Upper lobe of left lung (tissue), 6 donors: ENCODE measurements at regions not wholly inside any gene's neighbourhood (a gene's known extent, or its start where the extent isn't known, plus 50 kb on each side); places are given as distances from the start of the nearest gene placed in this dataset.

Source experiments
- ATAC-seq, 2 donors: fragments of 200-7000 bp; cut with Tn5 transposase; one replicate each; pipeline ENCODE4 v1.9.1; 2022; ENCODE audit warnings: mild to moderate bottlenecking in 2 of 2, moderate library complexity in 2 of 2; ENCODE audit not compliant: low FRiP score in 2 of 2
- DNase-seq, 2 donors: peaks; one replicate each; pipeline ENCODE4 v3.0.0-alpha.2; 2019 to 2020
- H3K27ac ChIP-seq, 4 donors: fragments of 200-600 bp; sonication (generic); one replicate each; pipeline ENCODE4 v1.5.1; 2016 to 2019
- H3K27me3 ChIP-seq, 4 donors: fragments of 200-600 bp; sonication (generic); one replicate each; pipeline ENCODE4 v1.5.1; 2017 to 2019
- H3K36me3 ChIP-seq, 4 donors: fragments of 200-600 bp; sonication (generic); one replicate each; pipeline ENCODE4 v1.5.1; 2016 to 2019
- H3K4me1 ChIP-seq, 4 donors: fragments of 200-600 bp; sonication (generic); one replicate each; pipeline ENCODE4 v1.5.1; 2018 to 2019
- H3K4me3 ChIP-seq, 4 donors: fragments of 200-600 bp; sonication (generic); one replicate each; pipeline ENCODE4 v1.5.1; 2017 to 2019; ENCODE audit warnings: mild to moderate bottlenecking in 2 of 4, moderate library complexity in 1 of 4
- H3K9me3 ChIP-seq, 4 donors: fragments of 200-600 bp; sonication (generic); one replicate each; pipeline ENCODE4 v1.5.1; 2018 to 2019
- CTCF ChIP-seq, 6 experiments: fragments of 450-650 bp in 4 of 6; fragments of 200-600 bp in 2 of 6; sonication (generic) in 2 of 6; IDR thresholded peaks; one replicate each; pipeline ENCODE4 v1.5.1; 2016 to 2019; ENCODE audit warnings: antibody characterized with exemption in 6 of 6
- EP300 ChIP-seq, 4 donors: sonication (generic); formaldehyde crosslinking; IDR thresholded peaks; one replicate each; pipeline ENCODE4 v1.5.1; 2017; ENCODE audit warnings: antibody characterized with exemption in 4 of 4, control low read depth in 2 of 4
- POLR2A ChIP-seq, 4 donors: fragments of 450-650 bp; IDR thresholded peaks; one replicate each; pipeline ENCODE4 v1.5.1; 2016 to 2017; ENCODE audit warnings: antibody characterized with exemption in 4 of 4, mild to moderate bottlenecking in 2 of 4
- POLR2AphosphoS5 ChIP-seq, 2 donors: sonication (generic); formaldehyde crosslinking; IDR thresholded peaks; one replicate each; pipeline ENCODE4 v1.5.1; 2017; ENCODE audit warnings: antibody characterized with exemption in 2 of 2
- WGBS, 2 donors: methylation state at CpG; one replicate each; pipeline ENCODE4 v1.1.5; 2017 to 2018; 5-methylcytosine and 5-hydroxymethylcytosine counted together
- donor health status: DM: no; HTN: no; CAD: no; lungs with moderate emphysema.
- donor health status: DM: no; HTN: yes; CAD: no; lungs with severe emphysema.

- Histone ChIP-seq H3K27me3 (no peaks in the 10 kb centered on the region), H3K9me3 (no peaks in the 10 kb centered on the region), H3K27ac (no peak overlapping the region), H3K4me1 (no peaks in the 10 kb centered on the region), H3K4me3 (no peak overlapping the region), H3K36me3 (no peaks in the 10 kb centered on the region)
- DNase-seq (no peak), ATAC-seq (no peak)
- WGBS, 2 donors: 64 to 65% methylated on average over 2 of the region's 2 CpGs
- TF ChIP-seq POLR2AphosphoS5 (IDR thresholded peaks at IDR 0.05) (no peak), EP300 (IDR thresholded peaks at IDR 0.05) (no peak), POLR2A (IDR thresholded peaks at IDR 0.05) (no peak), CTCF (IDR thresholded peaks at IDR 0.05) (no peak)
Measured at GRCh38 chr5:20500546-20500945, 512.5 kb upstream of the CDH18 start.

- WGBS, 2 donors: 73 to 86% methylated on average over 3 of the region's 3 CpGs
- Histone ChIP-seq H3K27me3 (no peaks in the 10 kb centered on the region), H3K4me3 (no peak overlapping the region), H3K9me3 (no peaks in the 10 kb centered on the region), H3K36me3 (no peaks in the 10 kb centered on the region), H3K4me1 (no peaks in the 10 kb centered on the region), H3K27ac (no peak overlapping the region)
- DNase-seq: no peak
- TF ChIP-seq EP300 (IDR thresholded peaks at IDR 0.05) (no peak), CTCF (IDR thresholded peaks at IDR 0.05) (no peak), POLR2AphosphoS5 (IDR thresholded peaks at IDR 0.05) (no peak), POLR2A (IDR thresholded peaks at IDR 0.05) (no peak)
- ATAC-seq: no peak
Measured at GRCh38 chr5:20498926-20499325, 510.9 kb upstream of the CDH18 start.

- ATAC-seq (no peak), DNase-seq (no peak)
- Histone ChIP-seq H3K27me3 (no peaks in the 10 kb centered on the region), H3K9me3 (no peaks in the 10 kb centered on the region), H3K4me3 (no peak overlapping the region), H3K4me1 (no peaks in the 10 kb centered on the region), H3K27ac (no peak overlapping the region), H3K36me3 (no peaks in the 10 kb centered on the region)
- 86 to 87% methylated on average over 1 of the region's 1 CpG for WGBS, 2 donors
- TF ChIP-seq CTCF (IDR thresholded peaks at IDR 0.05) (no peak), POLR2AphosphoS5 (IDR thresholded peaks at IDR 0.05) (no peak), EP300 (IDR thresholded peaks at IDR 0.05) (no peak), POLR2A (IDR thresholded peaks at IDR 0.05) (no peak)
Measured at GRCh38 chr5:20498102-20498501, 510.1 kb upstream of the CDH18 start.

- no peak for DNase-seq
- no peak overlapping the region for H3K27ac ChIP-seq
- H3K4me1 ChIP-seq: no peaks in the 10 kb centered on the region
- no peak for ATAC-seq
- WGBS, 2 donors: 74 to 78% methylated on average over 2 of the region's 2 CpGs
- no peaks in the 10 kb centered on the region for H3K36me3 ChIP-seq
- H3K27me3 ChIP-seq: no peaks in the 10 kb centered on the region
- H3K9me3 ChIP-seq: no peaks in the 10 kb centered on the region
- no peak for TF ChIP-seq EP300 (IDR thresholded peaks at IDR 0.05)
- no peak for TF ChIP-seq CTCF (IDR thresholded peaks at IDR 0.05)
- no peak for TF ChIP-seq POLR2AphosphoS5 (IDR thresholded peaks at IDR 0.05)
- TF ChIP-seq POLR2A (IDR thresholded peaks at IDR 0.05): no peak
- no peak overlapping the region for H3K4me3 ChIP-seq
Measured at GRCh38 chr5:20497356-20497755, 509.4 kb upstream of the CDH18 start.

- H3K27me3 ChIP-seq: no peaks in the 10 kb centered on the region
- 86 to 88% methylated on average over 5 of the region's 5 CpGs for WGBS, 2 donors
- no peak for TF ChIP-seq POLR2AphosphoS5 (IDR thresholded peaks at IDR 0.05)
- TF ChIP-seq EP300 (IDR thresholded peaks at IDR 0.05): no peak
- TF ChIP-seq POLR2A (IDR thresholded peaks at IDR 0.05): no peak
- no peak for TF ChIP-seq CTCF (IDR thresholded peaks at IDR 0.05)
- no peaks in the 10 kb centered on the region for H3K4me1 ChIP-seq
- DNase-seq: no peak
- no peak overlapping the region for H3K27ac ChIP-seq
- ATAC-seq: no peak
- no peaks in the 10 kb centered on the region for H3K36me3 ChIP-seq
- no peak overlapping the region for H3K4me3 ChIP-seq
- no peaks in the 10 kb centered on the region for H3K9me3 ChIP-seq
Measured at GRCh38 chr5:20494706-20495105, 506.7 kb upstream of the CDH18 start.
